ENCODE measurements at regions not wholly inside any gene's neighbourhood (a gene's known extent, or its start where the extent isn't known, plus 50 kb on each side); places are given as distances from the start of the nearest gene placed in this dataset.

GRCh38 chr5:164009621-164010020 is 504.2 kb downstream of the MAT2B start:
- DNase-seq (ENCODE audit: low read depth, low spot score): no peak

DNA sequence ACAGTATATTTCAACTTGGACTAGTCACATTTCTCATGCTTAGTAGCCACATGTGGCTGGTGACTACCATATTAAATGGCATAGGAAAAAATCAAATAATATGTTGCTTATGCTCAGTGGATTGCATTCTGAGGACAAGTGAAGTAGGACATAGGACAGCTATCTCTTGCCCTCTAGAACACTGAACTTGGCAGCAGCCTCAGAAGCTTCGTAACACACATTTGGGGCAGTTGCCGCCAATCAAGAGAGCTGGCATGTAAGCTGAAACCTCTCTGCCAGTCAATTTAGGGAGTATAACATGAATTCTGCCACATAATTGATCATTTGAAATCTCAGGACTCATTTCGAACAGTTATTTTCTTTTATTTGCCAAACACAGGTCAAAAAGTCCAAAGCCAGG is 505.5 kb downstream of the MAT2B start:
- DNase-seq (ENCODE audit: low read depth, low spot score): no peak

- DNase-seq (ENCODE audit: low read depth, low spot score): no peak
These were observed 507.0 kb downstream of the MAT2B start for GRCh38 chr5:164012371-164012770.

DNA sequence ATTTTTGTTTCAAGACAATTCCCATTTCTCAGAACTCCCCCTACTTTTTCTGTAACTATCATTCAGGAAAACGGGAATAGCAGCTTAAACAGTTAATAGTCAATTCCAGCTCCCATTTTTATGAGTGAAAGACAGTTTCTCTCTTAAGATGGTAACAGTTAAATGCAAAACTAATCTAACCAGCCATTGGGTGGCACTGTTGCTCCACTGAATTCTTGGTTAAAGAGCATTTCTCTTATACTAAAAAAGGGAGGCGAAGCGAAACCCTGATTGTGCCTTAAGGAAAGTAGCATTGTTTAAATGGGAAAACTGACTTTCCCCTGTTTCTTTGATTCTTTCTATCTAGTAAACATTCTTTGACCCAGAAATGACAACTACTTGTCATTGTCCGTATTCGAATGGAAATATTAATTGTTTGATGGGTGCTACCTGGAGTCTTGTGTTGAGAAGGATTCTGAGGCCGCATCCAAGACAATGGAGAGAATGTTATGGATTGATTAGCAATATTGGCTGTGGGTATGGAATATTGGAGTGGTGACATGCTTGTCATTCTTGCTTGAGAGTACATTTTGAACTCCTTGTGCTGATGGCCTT is 507.8 kb downstream of the MAT2B start:
- peak; percentile 68 for DNase-seq (ENCODE audit: low read depth, low spot score)

- no peak for DNase-seq (ENCODE audit: low read depth, low spot score)
These were observed 514.7 kb downstream of the MAT2B start for GRCh38 chr5:164020116-164020515.

GRCh38 chr5:164027738-164028137 is 522.3 kb downstream of the MAT2B start:
- no peak for DNase-seq (ENCODE audit: low read depth, low spot score)

- no peak for DNase-seq (ENCODE audit: low read depth, low spot score)
These were observed 532.8 kb downstream of the MAT2B start for GRCh38 chr5:164038128-164038783.

- no peak for DNase-seq (ENCODE audit: low read depth, low spot score)
These were observed 535.7 kb downstream of the MAT2B start for GRCh38 chr5:164041105-164041504.

DNA sequence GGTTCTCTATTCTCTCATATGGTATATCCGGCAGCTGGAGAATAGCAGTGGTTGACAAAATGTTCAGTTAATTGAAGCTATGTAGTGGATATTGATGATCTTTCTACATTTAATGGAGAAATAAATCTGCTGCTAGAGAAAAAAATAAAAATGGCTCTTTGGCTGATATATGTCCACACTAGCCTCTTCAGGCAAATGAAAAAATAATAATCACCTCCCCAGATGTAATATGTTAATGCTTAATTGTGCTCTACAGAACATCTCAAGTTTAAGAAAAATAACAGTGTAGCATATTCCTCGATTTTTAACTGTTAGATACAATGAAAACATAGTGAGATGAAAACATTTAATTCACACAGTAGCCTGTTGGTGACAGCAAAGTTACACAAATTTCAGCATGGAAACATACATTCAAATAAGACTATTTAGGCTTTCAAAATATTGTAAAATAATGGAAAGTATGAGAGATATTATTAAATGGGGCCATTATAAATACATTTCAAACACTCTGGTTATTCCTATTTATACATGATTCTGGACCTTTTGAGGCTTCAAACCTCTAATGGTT is 543.0 kb downstream of the MAT2B start:
- DNase-seq (ENCODE audit: low read depth, low spot score): no peak

DNA sequence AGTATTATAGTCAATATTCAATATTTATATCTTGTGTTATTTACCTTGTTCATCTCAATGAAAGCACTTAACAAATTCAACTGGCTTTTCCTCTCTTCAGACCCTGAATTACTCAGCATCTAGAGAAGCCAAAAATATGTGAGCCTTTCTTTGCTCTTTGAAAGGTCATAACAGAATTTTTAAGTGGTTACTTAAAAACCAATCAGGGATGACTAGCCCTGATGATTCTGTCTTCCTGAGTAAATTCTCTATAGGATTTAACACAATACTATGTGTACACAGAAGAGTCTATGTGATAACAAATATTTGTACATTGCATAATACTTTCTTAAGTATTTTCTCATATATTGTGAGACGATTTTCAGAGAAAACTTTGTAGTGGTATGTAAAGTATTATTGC is 546.3 kb downstream of the MAT2B start:
- DNase-seq (ENCODE audit: low read depth, low spot score): no peak

- DNase-seq (ENCODE audit: low read depth, low spot score): no peak
These were observed 547.2 kb downstream of the MAT2B start for GRCh38 chr5:164052536-164053093.

GRCh38 chr5:164053123-164053522 is 547.7 kb downstream of the MAT2B start:
- DNase-seq (ENCODE audit: low read depth, low spot score): peak; percentile 13

DNA sequence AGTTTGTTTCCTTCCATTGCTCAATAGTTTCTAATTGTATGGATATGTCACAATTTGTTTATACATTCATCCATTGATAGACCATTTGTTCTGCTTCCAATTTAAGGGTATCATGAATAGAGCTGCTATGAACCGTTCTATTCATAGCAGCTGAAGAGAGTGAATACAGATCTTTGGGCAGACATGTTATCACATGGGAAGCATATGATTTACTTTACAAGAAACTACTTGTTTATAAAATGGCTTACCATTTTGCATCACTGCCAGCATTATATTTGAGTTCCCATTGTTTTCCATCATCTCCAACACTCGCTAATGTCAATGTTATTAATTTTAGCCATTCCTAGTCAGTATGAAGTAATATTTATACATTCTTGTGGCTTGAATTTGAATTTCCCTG is 549.0 kb downstream of the MAT2B start:
- DNase-seq (ENCODE audit: low read depth, low spot score): no peak

DNA sequence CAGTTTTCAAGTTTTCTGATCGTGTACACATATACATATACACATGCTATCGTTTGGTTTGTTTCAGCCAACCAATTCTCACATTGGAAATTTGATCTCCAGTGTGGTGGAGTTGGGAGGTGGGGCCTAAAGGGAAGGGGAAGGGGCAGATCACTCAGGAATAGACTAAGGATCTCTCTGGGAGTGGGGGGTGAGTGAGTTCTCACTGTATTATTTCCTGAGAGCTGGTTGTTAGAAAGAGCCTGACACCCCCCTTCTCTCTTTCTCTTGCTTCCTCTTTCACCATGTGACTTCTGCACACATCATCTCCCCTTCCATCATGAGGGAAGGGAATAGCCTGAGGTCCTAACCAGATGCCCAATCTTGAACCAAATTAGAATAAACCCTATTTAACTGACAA is 551.7 kb downstream of the MAT2B start:
- no peak for DNase-seq (ENCODE audit: low read depth, low spot score)

DNA sequence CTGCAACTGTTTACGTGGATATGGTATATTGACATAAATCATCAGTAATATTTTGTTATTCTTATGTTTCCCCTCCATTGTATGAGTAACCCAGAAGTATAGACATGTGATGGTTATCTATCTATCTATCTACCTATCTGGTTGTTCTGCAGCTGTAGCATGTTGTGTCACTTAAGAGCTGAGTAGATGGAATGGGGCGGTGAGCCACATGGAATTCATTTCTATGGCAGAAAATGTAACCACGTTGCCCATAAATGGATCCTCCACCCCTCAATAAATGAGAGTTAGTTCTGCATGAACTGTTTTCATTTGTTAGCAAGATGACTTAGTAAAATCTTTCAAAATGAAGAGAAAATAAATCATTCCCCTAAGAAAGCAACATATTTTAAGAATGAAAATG is 553.2 kb downstream of the MAT2B start:
- DNase-seq (ENCODE audit: low read depth, low spot score): no peak

DNA sequence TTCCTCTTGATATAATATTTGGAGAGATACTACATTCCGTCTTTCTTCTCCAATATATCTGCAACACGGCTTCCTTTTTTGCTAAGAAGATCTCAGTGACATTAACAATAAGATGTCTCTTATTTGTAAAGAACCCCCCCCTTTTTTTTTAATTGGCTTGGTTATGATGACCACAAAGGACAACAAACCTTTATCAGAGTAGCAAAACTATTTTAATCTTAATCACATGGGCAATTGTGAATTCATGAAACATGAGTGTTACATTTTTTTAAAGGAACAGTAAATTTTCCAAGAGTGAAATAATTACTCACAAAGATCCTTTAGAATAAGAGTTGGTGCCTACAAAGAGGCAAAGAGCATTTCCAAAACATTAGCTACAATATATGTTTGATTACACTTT is 554.1 kb downstream of the MAT2B start:
- no peak for DNase-seq (ENCODE audit: low read depth, low spot score)

GRCh38 chr5:164060786-164061355 is 555.5 kb downstream of the MAT2B start:
- no peak for DNase-seq (ENCODE audit: low read depth, low spot score)

DNA sequence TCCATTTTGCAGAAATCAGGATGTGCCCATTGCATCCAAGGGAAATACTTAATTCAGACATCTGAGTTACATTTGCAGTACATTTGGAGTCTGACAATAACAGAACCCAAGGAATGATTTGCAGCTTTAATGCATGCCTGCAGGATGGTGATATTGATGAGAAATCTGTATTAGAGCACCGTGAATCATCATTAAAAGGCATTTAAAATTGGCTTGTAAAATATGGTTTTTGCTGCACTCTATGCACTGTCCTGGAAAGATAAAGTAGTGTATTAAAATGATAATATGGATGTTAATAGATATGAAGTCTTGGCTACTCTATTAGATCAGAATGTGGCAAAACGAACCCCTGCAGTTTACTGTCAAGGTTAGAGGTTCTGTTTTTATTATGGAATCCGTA is 556.9 kb downstream of the MAT2B start:
- no peak for DNase-seq (ENCODE audit: low read depth, low spot score)

DNA sequence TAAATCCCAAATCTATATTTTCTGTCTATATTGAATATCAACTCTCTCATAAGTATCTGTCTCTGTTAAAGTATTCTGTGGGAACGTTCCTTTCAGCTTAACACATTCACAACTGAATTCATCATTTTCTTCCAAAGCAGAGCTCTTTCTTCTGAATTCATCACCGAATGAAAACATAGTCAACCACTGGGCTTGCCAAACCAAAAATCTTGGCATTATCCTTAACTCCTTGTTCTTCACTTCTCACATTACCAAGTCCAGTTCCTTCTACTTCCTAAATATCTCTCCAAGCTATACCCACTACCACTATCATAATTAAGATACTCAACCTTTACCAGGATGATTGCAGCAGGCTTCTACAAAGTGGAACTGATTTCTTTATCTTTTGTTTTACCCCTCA is 559.8 kb downstream of the MAT2B start:
- DNase-seq (ENCODE audit: low read depth, low spot score): no peak

GRCh38 chr5:164071671-164072070 is 566.3 kb downstream of the MAT2B start:
- no peak for DNase-seq (ENCODE audit: low read depth, low spot score)

- DNase-seq (ENCODE audit: low read depth, low spot score): no peak
These were observed 567.7 kb downstream of the MAT2B start for GRCh38 chr5:164073081-164073480.

DNA sequence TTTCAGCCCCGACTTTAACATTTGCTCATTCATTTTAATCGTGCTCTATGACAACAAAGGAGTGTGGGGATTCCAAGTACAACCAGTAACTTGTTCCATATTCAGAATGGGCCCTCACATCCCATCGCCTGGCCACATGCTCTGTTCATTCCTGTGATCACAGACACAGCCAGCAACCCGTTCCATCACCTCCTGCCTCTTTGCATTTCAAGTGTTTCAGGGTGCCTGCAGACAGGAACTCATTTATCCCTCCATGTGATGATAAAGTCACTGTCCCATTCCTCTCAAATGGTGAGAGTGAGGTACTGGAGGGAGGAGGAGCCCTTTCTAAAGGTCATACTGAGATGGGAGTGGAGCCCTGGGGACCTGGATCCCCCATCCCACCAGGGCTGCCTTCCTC is 571.1 kb downstream of the MAT2B start:
- DNase-seq (ENCODE audit: low read depth, low spot score): no peak

- no peak for DNase-seq (ENCODE audit: low read depth, low spot score)
These were observed 584.9 kb downstream of the MAT2B start for GRCh38 chr5:164090358-164090757.

All from pulmonary artery endothelial cell (primary cell).